ENCODE measurements at regions not wholly inside any gene's neighbourhood (a gene's known extent, or its start where the extent isn't known, plus 50 kb on each side); places are given as distances from the start of the nearest gene placed in this dataset.

- no peak for TF ChIP-seq ZNF318 (CRISPR knock-in tag; IDR thresholded peaks at IDR 0.05)
- no peak for TF ChIP-seq JDP2 (CRISPR knock-in tag; IDR thresholded peaks at IDR 0.05; ENCODE audit: borderline replicate concordance)
- no peak for TF ChIP-seq RBAK (CRISPR knock-in tag; IDR thresholded peaks at IDR 0.05)
- no peak for TF ChIP-seq ZIK1 (CRISPR knock-in tag; IDR thresholded peaks at IDR 0.05; ENCODE audit: borderline replicate concordance, low read depth)
- no peak for TF ChIP-seq ZNF552 (CRISPR knock-in tag; IDR thresholded peaks at IDR 0.05; ENCODE audit: borderline replicate concordance)
- no peak for TF ChIP-seq ATF6 (CRISPR knock-in tag; conservative IDR thresholded peaks at IDR 0.05)
- no peak for TF ChIP-seq ZNF629 (CRISPR knock-in tag; conservative IDR thresholded peaks at IDR 0.05)
- TF ChIP-seq, protein P1, sequence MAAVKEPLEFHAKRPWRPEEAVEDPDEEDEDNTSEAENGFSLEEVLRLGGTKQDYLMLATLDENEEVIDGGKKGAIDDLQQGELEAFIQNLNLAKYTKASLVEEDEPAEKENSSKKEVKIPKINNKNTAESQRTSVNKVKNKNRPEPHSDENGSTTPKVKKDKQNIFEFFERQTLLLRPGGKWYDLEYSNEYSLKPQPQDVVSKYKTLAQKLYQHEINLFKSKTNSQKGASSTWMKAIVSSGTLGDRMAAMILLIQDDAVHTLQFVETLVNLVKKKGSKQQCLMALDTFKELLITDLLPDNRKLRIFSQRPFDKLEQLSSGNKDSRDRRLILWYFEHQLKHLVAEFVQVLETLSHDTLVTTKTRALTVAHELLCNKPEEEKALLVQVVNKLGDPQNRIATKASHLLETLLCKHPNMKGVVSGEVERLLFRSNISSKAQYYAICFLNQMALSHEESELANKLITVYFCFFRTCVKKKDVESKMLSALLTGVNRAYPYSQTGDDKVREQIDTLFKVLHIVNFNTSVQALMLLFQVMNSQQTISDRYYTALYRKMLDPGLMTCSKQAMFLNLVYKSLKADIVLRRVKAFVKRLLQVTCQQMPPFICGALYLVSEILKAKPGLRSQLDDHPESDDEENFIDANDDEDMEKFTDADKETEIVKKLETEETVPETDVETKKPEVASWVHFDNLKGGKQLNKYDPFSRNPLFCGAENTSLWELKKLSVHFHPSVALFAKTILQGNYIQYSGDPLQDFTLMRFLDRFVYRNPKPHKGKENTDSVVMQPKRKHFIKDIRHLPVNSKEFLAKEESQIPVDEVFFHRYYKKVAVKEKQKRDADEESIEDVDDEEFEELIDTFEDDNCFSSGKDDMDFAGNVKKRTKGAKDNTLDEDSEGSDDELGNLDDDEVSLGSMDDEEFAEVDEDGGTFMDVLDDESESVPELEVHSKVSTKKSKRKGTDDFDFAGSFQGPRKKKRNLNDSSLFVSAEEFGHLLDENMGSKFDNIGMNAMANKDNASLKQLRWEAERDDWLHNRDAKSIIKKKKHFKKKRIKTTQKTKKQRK (IDR thresholded peaks at IDR 0.05; ENCODE audit: low read length): no peak
- no peak for TF ChIP-seq ZNF18 (CRISPR knock-in tag; IDR thresholded peaks at IDR 0.05; ENCODE audit: insufficient replicate concordance)
- no peak for TF ChIP-seq MTA1 (CRISPR knock-in tag; IDR thresholded peaks at IDR 0.05; ENCODE audit: borderline replicate concordance)
- 0 out of 2 replicates have a peak, but pooled peaks have one; percentile 37 for TF ChIP-seq HDAC2 (CRISPR knock-in tag; IDR thresholded peaks at IDR 0.05)
These were observed 147.0 kb downstream of the PLPP3 start (continued) for GRCh38 chr1:56432166-56432971.
